GM18907 (cell line): ENCODE measurements at regions not wholly inside any gene's neighbourhood (a gene's known extent, or its start where the extent isn't known, plus 50 kb on each side); places are given as distances from the start of the nearest gene placed in this dataset.

ENCODE experiments used
- ATAC-seq: cut with Tn5 transposase; IDR thresholded peaks from one replicate; pipeline ENCODE4 v1.9.1; 2021; ENCODE audit warnings: mild to moderate bottlenecking, moderate library complexity; ENCODE audit not compliant: unreplicated experiment

GRCh38 chr3:152516216-152516615 lies 247.5 kb downstream of the MBNL1 start:
- peak; percentile 51 for ATAC-seq

- ATAC-seq: no peak
These were observed 248.8 kb downstream of the MBNL1 start for GRCh38 chr3:152517502-152517901.

GRCh38 chr3:152518346-152518745 lies 249.6 kb downstream of the MBNL1 start:
- ATAC-seq: no peak

GRCh38 chr3:152519376-152519775 lies 250.6 kb downstream of the MBNL1 start:
- ATAC-seq: peak; percentile 71

GRCh38 chr3:152522036-152522435 lies 253.3 kb downstream of the MBNL1 start:
- ATAC-seq: no peak

GRCh38 chr3:152524198-152525140 lies 255.7 kb downstream of the MBNL1 start:
- peak; percentile 59 for ATAC-seq

- no peak for ATAC-seq
These were observed 263.0 kb downstream of the MBNL1 start for GRCh38 chr3:152531717-152532116.

- no peak for ATAC-seq
These were observed 269.8 kb downstream of the MBNL1 start for GRCh38 chr3:152538518-152538917.

GRCh38 chr3:152539191-152539764 lies 270.5 kb downstream of the MBNL1 start:
- ATAC-seq: peak; percentile 66

GRCh38 chr3:152540120-152540519 lies 271.4 kb downstream of the MBNL1 start:
- ATAC-seq: no peak

- ATAC-seq: no peak
These were observed 278.4 kb downstream of the MBNL1 start for GRCh38 chr3:152547153-152547552.

- no peak for ATAC-seq
These were observed 280.5 kb downstream of the MBNL1 start for GRCh38 chr3:152549263-152549662.

- no peak for ATAC-seq
These were observed 281.6 kb downstream of the MBNL1 start for GRCh38 chr3:152550284-152550683.

GRCh38 chr3:152554980-152555379 lies 280.0 kb upstream of the P2RY1 start:
- ATAC-seq: no peak

GRCh38 chr3:152555666-152556291 lies 279.2 kb upstream of the P2RY1 start:
- no peak for ATAC-seq

GRCh38 chr3:152556731-152557254 lies 278.1 kb upstream of the P2RY1 start:
- ATAC-seq: peak; percentile 78

- ATAC-seq: peak; percentile 55
These were observed 277.5 kb upstream of the P2RY1 start for GRCh38 chr3:152557302-152557999.

- no peak for ATAC-seq
These were observed 276.5 kb upstream of the P2RY1 start for GRCh38 chr3:152558386-152558785.

GRCh38 chr3:152559246-152559645 lies 275.7 kb upstream of the P2RY1 start:
- ATAC-seq: no peak

GRCh38 chr3:152564459-152564858 lies 270.5 kb upstream of the P2RY1 start:
- ATAC-seq: no peak
